ENCODE measurements at regions not wholly inside any gene's neighbourhood (a gene's known extent, or its start where the extent isn't known, plus 50 kb on each side); places are given as distances from the start of the nearest gene placed in this dataset.

DNA sequence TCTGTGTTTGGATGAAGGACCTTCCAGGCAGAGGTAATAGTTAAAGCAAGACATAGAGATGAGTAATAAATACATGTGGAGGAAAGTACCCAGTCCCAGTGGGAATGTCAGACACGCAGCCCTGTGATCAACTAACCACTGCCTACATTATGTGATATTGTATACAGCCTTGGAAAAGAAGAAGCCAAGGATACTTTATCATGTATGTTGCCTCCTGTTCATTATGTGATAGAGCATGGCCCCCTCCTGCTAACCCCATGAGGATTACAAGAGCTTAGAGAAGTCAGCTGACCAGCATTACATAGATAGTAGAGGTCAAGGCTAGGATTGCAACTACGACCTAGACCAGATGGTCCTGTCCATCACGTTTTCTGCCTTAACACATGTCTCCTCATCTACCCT is 497.0 kb upstream of the TNC start:
- BruUV-seq (replicated peaks) = no TSS peak
- Histone ChIP-seq H3K27ac (ENCODE audit: extremely low read length, insufficient read depth, low read length) (no peak overlapping the region), H3K4me2 (ENCODE audit: low read depth, low read length) (no peak overlapping the region), H3K27me3 (ENCODE audit: control insufficient read depth in 1 of 2, insufficient read depth in 2 of 2, low read length in 2 of 2) (no peaks in the 10 kb centered on the region), H3K4me3 (replicated peaks in 1 of 3; ENCODE audit: insufficient read depth in 1 of 3, low read depth in 2 of 3, low read length in 3 of 3) (no peak overlapping the region), H2AFZ (ENCODE audit: low read length) (no peak overlapping the region), H3K36me3 (replicated peaks in 1 of 2; ENCODE audit: control insufficient read depth in 1 of 2, insufficient read depth in 2 of 2, low read length in 2 of 2) (no peaks in the 10 kb centered on the region), H3K79me2 (ENCODE audit: insufficient read depth, low read length) (no peaks in the 10 kb centered on the region), H3K9ac (ENCODE audit: insufficient read depth, low read depth, low read length) (no peak overlapping the region), H3K9me3 (ENCODE audit: low read length) (no peaks in the 10 kb centered on the region), H3K4me1 (ENCODE audit: insufficient read depth, low read length) (no peaks in the 10 kb centered on the region), H4K20me1 (ENCODE audit: insufficient read depth, low read length) (no peaks in the 10 kb centered on the region)
- DNase-seq (ENCODE audit: low spot score) (no peak), ATAC-seq (no peak), FAIRE-seq (no peak)
- ChIA-PET POLR2A (no interaction called here), CTCF (ENCODE audit: low intra/inter-chr PET ratio, low total read pairs) (no interaction called here)
- 2% methylated on average over 3 of the region's 3 CpGs for WGBS (ENCODE audit: low lambda C conversion rate)
- TF ChIP-seq, protein P1, sequence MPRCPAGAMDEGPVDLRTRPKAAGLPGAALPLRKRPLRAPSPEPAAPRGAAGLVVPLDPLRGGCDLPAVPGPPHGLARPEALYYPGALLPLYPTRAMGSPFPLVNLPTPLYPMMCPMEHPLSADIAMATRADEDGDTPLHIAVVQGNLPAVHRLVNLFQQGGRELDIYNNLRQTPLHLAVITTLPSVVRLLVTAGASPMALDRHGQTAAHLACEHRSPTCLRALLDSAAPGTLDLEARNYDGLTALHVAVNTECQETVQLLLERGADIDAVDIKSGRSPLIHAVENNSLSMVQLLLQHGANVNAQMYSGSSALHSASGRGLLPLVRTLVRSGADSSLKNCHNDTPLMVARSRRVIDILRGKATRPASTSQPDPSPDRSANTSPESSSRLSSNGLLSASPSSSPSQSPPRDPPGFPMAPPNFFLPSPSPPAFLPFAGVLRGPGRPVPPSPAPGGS (CRISPR knock-in tag; IDR thresholded peaks at IDR 0.05) = no peak
- no peak for TF ChIP-seq ZNF354B (CRISPR knock-in tag; IDR thresholded peaks at IDR 0.05)
- TF ChIP-seq PHF5A (CRISPR knock-in tag; IDR thresholded peaks at IDR 0.05; ENCODE audit: low read depth, unreplicated experiment) = no peak
- TF ChIP-seq PRPF4 (IDR thresholded peaks at IDR 0.05; ENCODE audit: low read depth, low read length, poor library complexity, severe bottlenecking) = no peak
- intact Hi-C loops (cut with micrococcal nuclease; ENCODE audit: unreplicated experiment) (no loop called here), in situ Hi-C loops (cut with HindIII; ENCODE audit: extremely low pct_ligation_motif_present, low pct_unique_long_range_greater_than_20kb) (no loop called here)

DNA sequence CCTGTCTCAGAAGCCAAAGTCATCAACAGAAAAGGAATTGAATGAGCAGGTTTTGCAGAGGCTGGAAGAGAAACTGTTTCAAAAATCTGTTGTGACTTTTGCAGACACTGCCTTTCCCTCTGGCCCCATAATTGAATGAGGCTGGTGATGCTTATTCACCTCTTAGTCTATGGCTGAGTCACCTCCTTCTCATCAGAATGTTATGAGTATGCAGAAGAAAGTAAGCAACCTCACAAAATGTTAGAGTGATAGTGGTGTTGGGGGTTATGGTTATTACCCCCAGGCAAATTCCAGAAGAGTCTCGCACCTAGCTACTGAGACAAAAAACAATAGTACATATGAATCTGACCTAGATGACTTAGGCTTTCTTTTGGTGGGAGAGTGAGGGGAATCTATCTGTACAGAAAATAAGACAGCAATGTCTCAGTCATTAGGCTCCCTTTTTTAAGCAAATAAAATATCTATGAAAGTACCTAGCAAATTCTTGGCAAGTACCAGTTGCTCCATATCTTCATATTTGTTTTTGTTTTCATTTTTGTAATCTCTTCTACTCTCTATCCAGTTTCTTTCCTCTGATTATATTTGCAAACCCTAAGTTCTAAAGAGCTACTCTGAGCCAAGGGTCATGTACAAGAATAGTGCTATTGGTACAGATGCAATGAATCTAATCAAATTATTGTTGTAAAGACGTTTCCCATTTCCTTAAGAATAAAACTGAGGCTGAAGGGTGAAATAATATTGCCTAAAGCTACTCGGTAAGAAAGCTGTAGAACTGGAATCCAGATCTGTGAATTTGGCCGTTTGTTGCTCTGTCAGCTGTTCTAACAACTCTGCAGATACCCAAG is 498.1 kb upstream of the TNC start:
- Histone ChIP-seq H3K4me1 (ENCODE audit: insufficient read depth, low read length) (no peaks in the 10 kb centered on the region), H3K9me3 (ENCODE audit: low read length) (peaks cover 4% of the 10 kb centered on the region; the same call in 1 of the 2 replicates), H3K4me2 (ENCODE audit: low read depth, low read length) (no peak overlapping the region), H3K36me3 (replicated peaks in 1 of 2; ENCODE audit: control insufficient read depth in 1 of 2, insufficient read depth in 2 of 2, low read length in 2 of 2) (no peaks in the 10 kb centered on the region), H3K27me3 (ENCODE audit: control insufficient read depth in 1 of 2, insufficient read depth in 2 of 2, low read length in 2 of 2) (no peaks in the 10 kb centered on the region), H3K9ac (ENCODE audit: insufficient read depth, low read depth, low read length) (no peak overlapping the region), H4K20me1 (ENCODE audit: insufficient read depth, low read length) (no peaks in the 10 kb centered on the region), H3K79me2 (ENCODE audit: insufficient read depth, low read length) (no peaks in the 10 kb centered on the region), H2AFZ (ENCODE audit: low read length) (no peak overlapping the region), H3K4me3 (replicated peaks in 1 of 3; ENCODE audit: insufficient read depth in 1 of 3, low read depth in 2 of 3, low read length in 3 of 3) (no peak overlapping the region), H3K27ac (ENCODE audit: extremely low read length, insufficient read depth, low read length) (no peak overlapping the region)
- FAIRE-seq (no peak), DNase-seq (ENCODE audit: low spot score) (no peak), ATAC-seq (no peak)
- 1% methylated on average over 4 of the region's 4 CpGs for WGBS (ENCODE audit: low lambda C conversion rate)
- BruUV-seq (replicated peaks) = no TSS peak
- CTCF ChIA-PET (ENCODE audit: low intra/inter-chr PET ratio, low total read pairs) = no interaction called here
- POLR2A ChIA-PET = no interaction called here
- intact Hi-C loops (cut with micrococcal nuclease; ENCODE audit: unreplicated experiment) = no loop called here
- in situ Hi-C loops (cut with HindIII; ENCODE audit: extremely low pct_ligation_motif_present, low pct_unique_long_range_greater_than_20kb) = no loop called here
- TF ChIP-seq, protein P2, sequence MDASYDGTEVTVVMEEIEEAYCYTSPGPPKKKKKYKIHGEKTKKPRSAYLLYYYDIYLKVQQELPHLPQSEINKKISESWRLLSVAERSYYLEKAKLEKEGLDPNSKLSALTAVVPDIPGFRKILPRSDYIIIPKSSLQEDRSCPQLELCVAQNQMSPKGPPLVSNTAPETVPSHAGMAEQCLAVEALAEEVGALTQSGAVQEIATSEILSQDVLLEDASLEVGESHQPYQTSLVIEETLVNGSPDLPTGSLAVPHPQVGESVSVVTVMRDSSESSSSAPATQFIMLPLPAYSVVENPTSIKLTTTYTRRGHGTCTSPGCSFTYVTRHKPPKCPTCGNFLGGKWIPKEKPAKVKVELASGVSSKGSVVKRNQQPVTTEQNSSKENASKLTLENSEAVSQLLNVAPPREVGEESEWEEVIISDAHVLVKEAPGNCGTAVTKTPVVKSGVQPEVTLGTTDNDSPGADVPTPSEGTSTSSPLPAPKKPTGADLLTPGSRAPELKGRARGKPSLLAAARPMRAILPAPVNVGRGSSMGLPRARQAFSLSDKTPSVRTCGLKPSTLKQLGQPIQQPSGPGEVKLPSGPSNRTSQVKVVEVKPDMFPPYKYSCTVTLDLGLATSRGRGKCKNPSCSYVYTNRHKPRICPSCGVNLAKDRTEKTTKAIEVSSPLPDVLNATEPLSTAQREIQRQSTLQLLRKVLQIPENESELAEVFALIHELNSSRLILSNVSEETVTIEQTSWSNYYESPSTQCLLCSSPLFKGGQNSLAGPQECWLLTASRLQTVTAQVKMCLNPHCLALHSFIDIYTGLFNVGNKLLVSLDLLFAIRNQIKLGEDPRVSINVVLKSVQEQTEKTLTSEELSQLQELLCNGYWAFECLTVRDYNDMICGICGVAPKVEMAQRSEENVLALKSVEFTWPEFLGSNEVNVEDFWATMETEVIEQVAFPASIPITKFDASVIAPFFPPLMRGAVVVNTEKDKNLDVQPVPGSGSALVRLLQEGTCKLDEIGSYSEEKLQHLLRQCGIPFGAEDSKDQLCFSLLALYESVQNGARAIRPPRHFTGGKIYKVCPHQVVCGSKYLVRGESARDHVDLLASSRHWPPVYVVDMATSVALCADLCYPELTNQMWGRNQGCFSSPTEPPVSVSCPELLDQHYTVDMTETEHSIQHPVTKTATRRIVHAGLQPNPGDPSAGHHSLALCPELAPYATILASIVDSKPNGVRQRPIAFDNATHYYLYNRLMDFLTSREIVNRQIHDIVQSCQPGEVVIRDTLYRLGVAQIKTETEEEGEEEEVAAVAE (CRISPR knock-in tag; IDR thresholded peaks at IDR 0.05; ENCODE audit: borderline replicate concordance) = no peak
- TF ChIP-seq ETV5 (CRISPR knock-in tag; IDR thresholded peaks at IDR 0.05; ENCODE audit: borderline replicate concordance) (no peak), STAG1 (CRISPR knock-in tag; IDR thresholded peaks at IDR 0.05) (no peak), REPIN1 (CRISPR knock-in tag; IDR thresholded peaks at IDR 0.05; ENCODE audit: borderline replicate concordance, low read depth) (no peak), NPAS2 (CRISPR knock-in tag; IDR thresholded peaks at IDR 0.05; ENCODE audit: borderline replicate concordance) (no peak), MIER3 (CRISPR knock-in tag; IDR thresholded peaks at IDR 0.05; ENCODE audit: borderline replicate concordance) (no peak)
- TF ChIP-seq, protein P3, sequence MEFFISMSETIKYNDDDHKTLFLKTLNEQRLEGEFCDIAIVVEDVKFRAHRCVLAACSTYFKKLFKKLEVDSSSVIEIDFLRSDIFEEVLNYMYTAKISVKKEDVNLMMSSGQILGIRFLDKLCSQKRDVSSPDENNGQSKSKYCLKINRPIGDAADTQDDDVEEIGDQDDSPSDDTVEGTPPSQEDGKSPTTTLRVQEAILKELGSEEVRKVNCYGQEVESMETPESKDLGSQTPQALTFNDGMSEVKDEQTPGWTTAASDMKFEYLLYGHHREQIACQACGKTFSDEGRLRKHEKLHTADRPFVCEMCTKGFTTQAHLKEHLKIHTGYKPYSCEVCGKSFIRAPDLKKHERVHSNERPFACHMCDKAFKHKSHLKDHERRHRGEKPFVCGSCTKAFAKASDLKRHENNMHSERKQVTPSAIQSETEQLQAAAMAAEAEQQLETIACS (CRISPR knock-in tag; IDR thresholded peaks at IDR 0.05) = no peak
